ENCODE measurements at regions not wholly inside any gene's neighbourhood (a gene's known extent, or its start where the extent isn't known, plus 50 kb on each side); places are given as distances from the start of the nearest gene placed in this dataset.

GRCh38 chr3:33947272-33948195 lies 149.1 kb downstream of the PDCD6IP start:
- Histone ChIP-seq H4K20me1 (ENCODE audit: insufficient read depth) (no peaks in the 10 kb centered on the region), H2AFZ (ENCODE audit: low read depth) (no peak overlapping the region), H3K9ac (no peak overlapping the region), H3K4me2 (no peak overlapping the region), H3K4me1 (ENCODE audit: low read depth, poor library complexity, severe bottlenecking) (no peaks in the 10 kb centered on the region), H3K36me3 (ENCODE audit: insufficient read depth) (no peaks in the 10 kb centered on the region), H3K4me3 (IDR thresholded peaks at IDR 0.05; ENCODE audit: insufficient read depth, low read depth, low read length) (no peak overlapping the region), H3K27me3 (ENCODE audit: insufficient read depth, low read depth) (no peaks in the 10 kb centered on the region), H3K27ac (no peak overlapping the region), H3K79me2 (ENCODE audit: insufficient read depth, low read depth) (no peaks in the 10 kb centered on the region)
- no peak for TF ChIP-seq CTCF (conservative IDR thresholded peaks at IDR 0.05; ENCODE audit: low read depth, low read length)

GRCh38 chr3:33949074-33949473 lies 150.6 kb downstream of the PDCD6IP start:
- Histone ChIP-seq H3K27me3 (ENCODE audit: insufficient read depth, low read depth) (no peaks in the 10 kb centered on the region), H3K79me2 (ENCODE audit: insufficient read depth, low read depth) (no peaks in the 10 kb centered on the region)

GRCh38 chr3:33954956-33955355 lies 156.5 kb downstream of the PDCD6IP start:
- no peak overlapping the region for H3K4me2 ChIP-seq
- no peak overlapping the region for H3K4me3 ChIP-seq (IDR thresholded peaks at IDR 0.05; ENCODE audit: insufficient read depth, low read depth, low read length)
- no peak for TF ChIP-seq CTCF (conservative IDR thresholded peaks at IDR 0.05; ENCODE audit: low read depth, low read length)
- H3K27ac ChIP-seq: no peak overlapping the region
- no peak overlapping the region for H2AFZ ChIP-seq (ENCODE audit: low read depth)
- H3K79me2 ChIP-seq (ENCODE audit: insufficient read depth, low read depth): no peaks in the 10 kb centered on the region
- H3K9ac ChIP-seq: no peak overlapping the region
- no peaks in the 10 kb centered on the region for H3K36me3 ChIP-seq (ENCODE audit: insufficient read depth)
- H3K4me1 ChIP-seq (ENCODE audit: low read depth, poor library complexity, severe bottlenecking): no peaks in the 10 kb centered on the region
- H3K27me3 ChIP-seq (ENCODE audit: insufficient read depth, low read depth): no peaks in the 10 kb centered on the region
- H4K20me1 ChIP-seq (ENCODE audit: insufficient read depth): no peaks in the 10 kb centered on the region

More at GRCh38 chr3:33949074-33949473, 150.6 kb downstream of the PDCD6IP start:
- Histone ChIP-seq H3K4me3 (IDR thresholded peaks at IDR 0.05; ENCODE audit: insufficient read depth, low read depth, low read length) (no peak overlapping the region), H3K9ac (no peak overlapping the region), H3K4me2 (no peak overlapping the region), H3K4me1 (ENCODE audit: low read depth, poor library complexity, severe bottlenecking) (no peaks in the 10 kb centered on the region), H3K36me3 (ENCODE audit: insufficient read depth) (no peaks in the 10 kb centered on the region), H2AFZ (ENCODE audit: low read depth) (no peak overlapping the region), H4K20me1 (ENCODE audit: insufficient read depth) (no peaks in the 10 kb centered on the region), H3K27ac (no peak overlapping the region)
- no peak for TF ChIP-seq CTCF (conservative IDR thresholded peaks at IDR 0.05; ENCODE audit: low read depth, low read length)

GRCh38 chr3:33956206-33956605 lies 157.8 kb downstream of the PDCD6IP start:
- H3K27me3 ChIP-seq (ENCODE audit: insufficient read depth, low read depth): no peaks in the 10 kb centered on the region
- H3K79me2 ChIP-seq (ENCODE audit: insufficient read depth, low read depth): no peaks in the 10 kb centered on the region
- no peaks in the 10 kb centered on the region for H3K36me3 ChIP-seq (ENCODE audit: insufficient read depth)
- no peak for TF ChIP-seq CTCF (conservative IDR thresholded peaks at IDR 0.05; ENCODE audit: low read depth, low read length)
- no peak overlapping the region for H2AFZ ChIP-seq (ENCODE audit: low read depth)
- no peaks in the 10 kb centered on the region for H3K4me1 ChIP-seq (ENCODE audit: low read depth, poor library complexity, severe bottlenecking)
- no peak overlapping the region for H3K4me2 ChIP-seq
- no peak overlapping the region for H3K27ac ChIP-seq
- H3K4me3 ChIP-seq (IDR thresholded peaks at IDR 0.05; ENCODE audit: insufficient read depth, low read depth, low read length): no peak overlapping the region
- H4K20me1 ChIP-seq (ENCODE audit: insufficient read depth): no peaks in the 10 kb centered on the region
- H3K9ac ChIP-seq: no peak overlapping the region

Measured in KMS-11 (cell line).